ENCODE measurements at regions not wholly inside any gene's neighbourhood (a gene's known extent, or its start where the extent isn't known, plus 50 kb on each side); places are given as distances from the start of the nearest gene placed in this dataset.

- Histone ChIP-seq H3K36me3 (no peaks in the 10 kb centered on the region), H3K9me3 (no peaks in the 10 kb centered on the region), H3K27ac (no peak overlapping the region), H3K27me3 (no peaks in the 10 kb centered on the region), H3K4me3 (no peak overlapping the region), H3K4me1 (no peaks in the 10 kb centered on the region)
- 86 to 91% methylated on average over 1 of the region's 1 CpG for WGBS, 2 donors
- DNase-seq (ENCODE audit: low spot score in 2 of 2): no peak
- TF ChIP-seq EP300 (IDR thresholded peaks at IDR 0.05) (no peak), POLR2A (IDR thresholded peaks at IDR 0.05) (no peak), CTCF (IDR thresholded peaks at IDR 0.05) (no peak)
Measured at GRCh38 chr13:56335775-56336174, 804.9 kb upstream of the PRR20A start.

GRCh38 chr13:56338421-56338820 is 802.3 kb upstream of the PRR20A start:
- 73 to 76% methylated on average over 1 of the region's 1 CpG for WGBS, 2 donors
- H3K9me3 ChIP-seq: peaks cover 0 to 3% (median 0%) of the 10 kb centered on the region in 4 donors
- no peaks in the 10 kb centered on the region for H3K36me3 ChIP-seq
- no peak for TF ChIP-seq POLR2A (IDR thresholded peaks at IDR 0.05)
- TF ChIP-seq EP300 (IDR thresholded peaks at IDR 0.05): no peak
- TF ChIP-seq CTCF (IDR thresholded peaks at IDR 0.05): no peak
- H3K27ac ChIP-seq: no peak overlapping the region
- H3K27me3 ChIP-seq: no peaks in the 10 kb centered on the region
- H3K4me3 ChIP-seq: no peak overlapping the region
- DNase-seq (ENCODE audit: low spot score in 2 of 2): no peak
- H3K4me1 ChIP-seq: no peaks in the 10 kb centered on the region

- 24 to 30% methylated on average over 1 of the region's 1 CpG for WGBS, 2 donors
- no peaks in the 10 kb centered on the region for H3K27me3 ChIP-seq
- no peaks in the 10 kb centered on the region for H3K4me1 ChIP-seq
- H3K27ac ChIP-seq: no peak overlapping the region
- no peak overlapping the region for H3K4me3 ChIP-seq
- no peak for TF ChIP-seq EP300 (IDR thresholded peaks at IDR 0.05)
- no peak for TF ChIP-seq CTCF (IDR thresholded peaks at IDR 0.05)
- no peak for TF ChIP-seq POLR2A (IDR thresholded peaks at IDR 0.05)
- H3K36me3 ChIP-seq: no peaks in the 10 kb centered on the region
- no peaks in the 10 kb centered on the region for H3K9me3 ChIP-seq
- no peak for DNase-seq (ENCODE audit: low spot score in 2 of 2)
Measured at GRCh38 chr13:56347014-56347413, 793.7 kb upstream of the PRR20A start.

GRCh38 chr13:56349866-56350265 is 790.9 kb upstream of the PRR20A start:
- no peaks in the 10 kb centered on the region for H3K36me3 ChIP-seq
- no peaks in the 10 kb centered on the region for H3K27me3 ChIP-seq
- H3K4me3 ChIP-seq: no peak overlapping the region
- no peaks in the 10 kb centered on the region for H3K4me1 ChIP-seq
- H3K9me3 ChIP-seq: no peaks in the 10 kb centered on the region
- WGBS, 2 donors: 91 to 93% methylated on average over 2 of the region's 2 CpGs
- H3K27ac ChIP-seq: no peak overlapping the region
- DNase-seq (ENCODE audit: low spot score in 2 of 2): no peak
- TF ChIP-seq POLR2A (IDR thresholded peaks at IDR 0.05) (no peak), EP300 (IDR thresholded peaks at IDR 0.05) (no peak)

- TF ChIP-seq CTCF (IDR thresholded peaks at IDR 0.05) (no peak), POLR2A (IDR thresholded peaks at IDR 0.05) (no peak), EP300 (IDR thresholded peaks at IDR 0.05) (no peak)
- 69 to 81% methylated on average over 3 of the region's 3 CpGs for WGBS, 2 donors
Measured at GRCh38 chr13:56351041-56351440, 789.7 kb upstream of the PRR20A start.

GRCh38 chr13:56352361-56352760 is 788.4 kb upstream of the PRR20A start:
- no peak for DNase-seq (ENCODE audit: low spot score in 2 of 2)
- H3K27me3 ChIP-seq: no peaks in the 10 kb centered on the region
- no peak overlapping the region for H3K4me3 ChIP-seq
- no peak overlapping the region for H3K27ac ChIP-seq
- 77 to 80% methylated on average over 4 of the region's 4 CpGs for WGBS, 2 donors
- no peak for TF ChIP-seq EP300 (IDR thresholded peaks at IDR 0.05)
- no peak for TF ChIP-seq POLR2A (IDR thresholded peaks at IDR 0.05)
- no peaks in the 10 kb centered on the region for H3K36me3 ChIP-seq
- H3K9me3 ChIP-seq: no peaks in the 10 kb centered on the region
- H3K4me1 ChIP-seq: no peaks in the 10 kb centered on the region

More at GRCh38 chr13:56351041-56351440, 789.7 kb upstream of the PRR20A start:
- no peaks in the 10 kb centered on the region for H3K27me3 ChIP-seq
- no peaks in the 10 kb centered on the region for H3K9me3 ChIP-seq
- no peak overlapping the region for H3K4me3 ChIP-seq
- DNase-seq (ENCODE audit: low spot score in 2 of 2): no peak
- H3K36me3 ChIP-seq: no peaks in the 10 kb centered on the region
- no peaks in the 10 kb centered on the region for H3K4me1 ChIP-seq
- H3K27ac ChIP-seq: no peak overlapping the region

All from tibial nerve (tissue), 4 donors.